DOHH2 (cell line): ENCODE measurements at regions not wholly inside any gene's neighbourhood (a gene's known extent, or its start where the extent isn't known, plus 50 kb on each side); places are given as distances from the start of the nearest gene placed in this dataset.

Experiments used
- CTCF ChIP-seq: fragments of 200-600 bp; sonication (generic); IDR thresholded peaks from one replicate; pipeline ENCODE4 v1.5.1; 2014; ENCODE audit warnings: antibody characterized with exemption, mild to moderate bottlenecking, low read depth, low read length; ENCODE audit not compliant: poor library complexity, severe bottlenecking
- EZH2phosphoT487 ChIP-seq: fragments of 200-600 bp; sonication (generic); IDR thresholded peaks from 2 replicates; pipeline ENCODE4 v1.6.1; 2017; ENCODE audit warnings: borderline replicate concordance, mild to moderate bottlenecking, antibody characterized with exemption, low read length, moderate library complexity, mixed read lengths

GRCh38 chr10:121411004-121411403 is 187.2 kb downstream of the FGFR2 start:
- no peak for TF ChIP-seq CTCF
- no peak for TF ChIP-seq EZH2phosphoT487
